Activated CD4-positive, alpha-beta T cell treated with anti-CD3 and anti-CD28 coated beads for 24 hours (primary cell): ENCODE measurements at regions not wholly inside any gene's neighbourhood (a gene's known extent, or its start where the extent isn't known, plus 50 kb on each side); places are given as distances from the start of the nearest gene placed in this dataset.

Source experiments
- DNase-seq, 2 donors: peaks; one replicate each; pipeline ENCODE4 v3.0.0-alpha.2; 2020; ENCODE audit warnings: low read depth in 2 of 2

- no peak for DNase-seq
Measured at GRCh38 chr4:26104056-26104685, 190.2 kb downstream of the SMIM20 start.

- no peak for DNase-seq
Measured at GRCh38 chr4:26105337-26105736, 191.3 kb downstream of the SMIM20 start.

- no peak for DNase-seq
Measured at GRCh38 chr4:26105815-26106699, 192.0 kb downstream of the SMIM20 start.

- no peak for DNase-seq
Measured at GRCh38 chr4:26106776-26107175, 192.8 kb downstream of the SMIM20 start.

GRCh38 chr4:26108054-26108453 is 194.0 kb downstream of the SMIM20 start:
- no peak for DNase-seq

- DNase-seq = no peak
Measured at GRCh38 chr4:26110493-26110892, 196.5 kb downstream of the SMIM20 start.

- no peak for DNase-seq
Measured at GRCh38 chr4:26113339-26113940, 199.4 kb downstream of the SMIM20 start.

GRCh38 chr4:26116057-26116456 is 202.0 kb downstream of the SMIM20 start:
- DNase-seq = no peak

- DNase-seq = no peak
Measured at GRCh38 chr4:26120098-26120825, 200.6 kb upstream of the RBPJ start.

GRCh38 chr4:26122690-26123089 is 198.1 kb upstream of the RBPJ start:
- no peak for DNase-seq

GRCh38 chr4:26124753-26125321 is 196.0 kb upstream of the RBPJ start:
- DNase-seq = no peak

- no peak for DNase-seq
Measured at GRCh38 chr4:26126143-26126718, 194.6 kb upstream of the RBPJ start.

GRCh38 chr4:26126994-26127393 is 193.8 kb upstream of the RBPJ start:
- DNase-seq = no peak

GRCh38 chr4:26127851-26128337 is 192.9 kb upstream of the RBPJ start:
- no peak for DNase-seq

GRCh38 chr4:26130173-26130572 is 190.6 kb upstream of the RBPJ start:
- no peak for DNase-seq

GRCh38 chr4:26130841-26131432 is 189.9 kb upstream of the RBPJ start:
- DNase-seq = no peak

- DNase-seq = no peak
Measured at GRCh38 chr4:26131711-26132110, 189.1 kb upstream of the RBPJ start.

- DNase-seq = no peak
Measured at GRCh38 chr4:26132858-26133257, 188.0 kb upstream of the RBPJ start.

GRCh38 chr4:26133840-26134239 is 187.0 kb upstream of the RBPJ start:
- no peak for DNase-seq

- no peak for DNase-seq
Measured at GRCh38 chr4:26135331-26135730, 185.5 kb upstream of the RBPJ start.

GRCh38 chr4:26136615-26137014 is 184.2 kb upstream of the RBPJ start:
- no peak for DNase-seq
